Activated CD8-positive, alpha-beta memory T cell treated with anti-CD3 and anti-CD28 coated beads, Interleukin-2, amount 50 U/mL, for 48 hours (primary cell): ENCODE measurements at regions not wholly inside any gene's neighbourhood (a gene's known extent, or its start where the extent isn't known, plus 50 kb on each side); places are given as distances from the start of the nearest gene placed in this dataset.

Experiments used
- DNase-seq: peaks from one replicate; pipeline ENCODE4 v3.0.0-alpha.2; 2020

- DNase-seq, result no peak
These were observed 50.1 kb upstream of the DHRS4 start for GRCh38 chr14:23903442-23903841.
